ENCODE measurements at regions not wholly inside any gene's neighbourhood (a gene's known extent, or its start where the extent isn't known, plus 50 kb on each side); places are given as distances from the start of the nearest gene placed in this dataset.

GRCh38 chr2:118251427-118251826 is 163.2 kb downstream of the INSIG2 start:
- H3K9me3 ChIP-seq = no peaks in the 10 kb centered on the region
- no peak for DNase-seq
- no peak for TF ChIP-seq CTCF (IDR thresholded peaks at IDR 0.05)
- H3K27ac ChIP-seq = no peak overlapping the region
- no peak overlapping the region for H3K4me3 ChIP-seq
- intact Hi-C loops (cut with DNase I; ENCODE audit: low total_unique reads) = no loop called here
- no peaks in the 10 kb centered on the region for H3K36me3 ChIP-seq
- no peaks in the 10 kb centered on the region for H3K4me1 ChIP-seq
- H3K27me3 ChIP-seq = no peaks in the 10 kb centered on the region

GRCh38 chr2:118250463-118250862 is 162.2 kb downstream of the INSIG2 start:
- Histone ChIP-seq H3K36me3 (no peaks in the 10 kb centered on the region), H3K4me3 (no peak overlapping the region), H3K27me3 (peaks cover 0 to 2% of the 10 kb centered on the region in 2 donors), H3K4me1 (no peaks in the 10 kb centered on the region), H3K9me3 (no peaks in the 10 kb centered on the region), H3K27ac (no peak overlapping the region)
- no peak for DNase-seq
- no peak for TF ChIP-seq CTCF (IDR thresholded peaks at IDR 0.05)
- intact Hi-C loops (cut with DNase I; ENCODE audit: low total_unique reads) = no loop called here

- intact Hi-C loops (cut with DNase I; ENCODE audit: low total_unique reads) = no loop called here
- H3K27me3 ChIP-seq = peaks cover 0 to 7% of the 10 kb centered on the region in 2 donors
- no peak for DNase-seq
- H3K27ac ChIP-seq = no peak overlapping the region
- H3K4me3 ChIP-seq = no peak overlapping the region
- no peaks in the 10 kb centered on the region for H3K36me3 ChIP-seq
- H3K9me3 ChIP-seq = no peaks in the 10 kb centered on the region
- H3K4me1 ChIP-seq = no peaks in the 10 kb centered on the region
- TF ChIP-seq CTCF (IDR thresholded peaks at IDR 0.05) = no peak
Observed at GRCh38 chr2:118250001-118250400, 161.7 kb downstream of the INSIG2 start.

GRCh38 chr2:118249531-118249930 is 161.3 kb downstream of the INSIG2 start:
- no peaks in the 10 kb centered on the region for H3K4me1 ChIP-seq
- no peak for DNase-seq
- no peaks in the 10 kb centered on the region for H3K36me3 ChIP-seq
- intact Hi-C loops (cut with DNase I; ENCODE audit: low total_unique reads) = no loop called here
- no peak overlapping the region for H3K27ac ChIP-seq
- H3K9me3 ChIP-seq = no peaks in the 10 kb centered on the region
- TF ChIP-seq CTCF (IDR thresholded peaks at IDR 0.05) = no peak
- H3K4me3 ChIP-seq = no peak overlapping the region
- peaks cover 0 to 9% of the 10 kb centered on the region in 2 donors for H3K27me3 ChIP-seq

GRCh38 chr2:118246726-118247125 is 158.5 kb downstream of the INSIG2 start:
- H3K9me3 ChIP-seq = no peaks in the 10 kb centered on the region
- no peak overlapping the region for H3K4me3 ChIP-seq
- peaks cover 0 to 11% of the 10 kb centered on the region in 2 donors for H3K27me3 ChIP-seq
- intact Hi-C loops (cut with DNase I; ENCODE audit: low total_unique reads) = no loop called here
- TF ChIP-seq CTCF (IDR thresholded peaks at IDR 0.05) = no peak
- no peak for DNase-seq
- no peaks in the 10 kb centered on the region for H3K36me3 ChIP-seq
- H3K4me1 ChIP-seq = no peaks in the 10 kb centered on the region
- no peak overlapping the region for H3K27ac ChIP-seq

GRCh38 chr2:118246079-118246478 is 157.8 kb downstream of the INSIG2 start:
- no peaks in the 10 kb centered on the region for H3K9me3 ChIP-seq
- no peaks in the 10 kb centered on the region for H3K36me3 ChIP-seq
- H3K27ac ChIP-seq = no peak overlapping the region
- intact Hi-C loops (cut with DNase I; ENCODE audit: low total_unique reads) = no loop called here
- no peaks in the 10 kb centered on the region for H3K4me1 ChIP-seq
- no peak overlapping the region for H3K4me3 ChIP-seq
- no peak for TF ChIP-seq CTCF (IDR thresholded peaks at IDR 0.05)
- no peak for DNase-seq
- peaks cover 0 to 13% of the 10 kb centered on the region in 2 donors for H3K27me3 ChIP-seq

Data from tibial artery (tissue), 4 donors.